ENCODE measurements at regions not wholly inside any gene's neighbourhood (a gene's known extent, or its start where the extent isn't known, plus 50 kb on each side); places are given as distances from the start of the nearest gene placed in this dataset.

GRCh38 chr10:78579576-78579975 lies 489.2 kb upstream of the ZMIZ1 start:
- TF ChIP-seq CTCF (IDR thresholded peaks at IDR 0.05) (no peak), POLR2A (IDR thresholded peaks at IDR 0.05) (no peak), EP300 (IDR thresholded peaks at IDR 0.05) (no peak)

Measured in suprapubic skin (tissue), 3 donors.